ENCODE measurements at regions not wholly inside any gene's neighbourhood (a gene's known extent, or its start where the extent isn't known, plus 50 kb on each side); places are given as distances from the start of the nearest gene placed in this dataset.

GRCh38 chr5:68557162-68557936 is 341.8 kb downstream of the PIK3R1 start:
- H3K4me1 Mint-ChIP-seq (ENCODE audit: low read depth), result no peaks in the 10 kb centered on the region
- ChIA-PET POLR2A (no interaction called here), CTCF (no interaction called here)
- no peaks in the 10 kb centered on the region for H3K9me3 Mint-ChIP-seq
- no peak for DNase-seq
- no peak for TF ChIP-seq CTCF (IDR thresholded peaks at IDR 0.05)
- no peak overlapping the region for H3K4me3 Mint-ChIP-seq
- no peaks in the 10 kb centered on the region for H3K27me3 ChIP-seq (ENCODE audit: control insufficient read depth in 1 of 2, insufficient read depth in 2 of 2, low read length in 2 of 2)
- ATAC-seq (ENCODE audit: poor library complexity), result no peak
- no peak overlapping the region for H3K27ac Mint-ChIP-seq
- H3K4me1 ChIP-seq (ENCODE audit: insufficient read depth, low read length), result no peaks in the 10 kb centered on the region
- no peak overlapping the region for H3K4me3 ChIP-seq (ENCODE audit: low read length)
- no peak overlapping the region for H3K27ac ChIP-seq (ENCODE audit: low read depth in 1 of 2, low read length in 2 of 2)
- H3K36me3 Mint-ChIP-seq (ENCODE audit: low read depth), result no peaks in the 10 kb centered on the region
- no peaks in the 10 kb centered on the region for H3K36me3 ChIP-seq (ENCODE audit: insufficient read depth, low read length)
- intact Hi-C loops (cut with DNase I, micrococcal nuclease), result no loop called here
- no peaks in the 10 kb centered on the region for H3K9me3 ChIP-seq (ENCODE audit: control insufficient read depth in 1 of 2, insufficient read depth in 1 of 2, low read length in 2 of 2)
- no peaks in the 10 kb centered on the region for H3K27me3 Mint-ChIP-seq

- H3K4me3 ChIP-seq (ENCODE audit: low read length), result no peak overlapping the region
- no peak for ATAC-seq (ENCODE audit: poor library complexity)
- TF ChIP-seq CTCF (IDR thresholded peaks at IDR 0.05), result no peak
- H3K4me1 ChIP-seq (ENCODE audit: insufficient read depth, low read length), result no peaks in the 10 kb centered on the region
- Mint-ChIP-seq H3K27me3 (no peaks in the 10 kb centered on the region), H3K4me3 (no peak overlapping the region), H3K36me3 (ENCODE audit: low read depth) (no peaks in the 10 kb centered on the region), H3K27ac (no peak overlapping the region), H3K4me1 (ENCODE audit: low read depth) (no peaks in the 10 kb centered on the region), H3K9me3 (peaks cover 5% of the 10 kb centered on the region)
- DNase-seq, result no peak
- H3K27ac ChIP-seq (ENCODE audit: low read depth in 1 of 2, low read length in 2 of 2), result no peak overlapping the region
- no peaks in the 10 kb centered on the region for H3K36me3 ChIP-seq (ENCODE audit: insufficient read depth, low read length)
- intact Hi-C loops (cut with DNase I, micrococcal nuclease), result no loop called here
- H3K27me3 ChIP-seq (ENCODE audit: control insufficient read depth in 1 of 2, insufficient read depth in 2 of 2, low read length in 2 of 2), result peaks cover 0 to 3% of the 10 kb centered on the region in 2 experiments
- ChIA-PET CTCF (no interaction called here), POLR2A (no interaction called here)
- peaks cover 5 to 6% of the 10 kb centered on the region in 2 experiments for H3K9me3 ChIP-seq (ENCODE audit: control insufficient read depth in 1 of 2, insufficient read depth in 1 of 2, low read length in 2 of 2)
Observed at GRCh38 chr5:68562308-68562707, 346.8 kb downstream of the PIK3R1 start.

- no peak overlapping the region for H3K27ac ChIP-seq (ENCODE audit: low read depth in 1 of 2, low read length in 2 of 2)
- CTCF ChIA-PET, result interaction anchor here (1.4 kb wide), 1 partner anchor 10 kb away, joined by 3 read pairs; no protein-coding TSS in a partner anchor
- H3K27me3 Mint-ChIP-seq, result no peaks in the 10 kb centered on the region
- no peak for TF ChIP-seq CTCF (IDR thresholded peaks at IDR 0.05)
- no peak overlapping the region for H3K4me3 Mint-ChIP-seq
- no peak overlapping the region for H3K4me3 ChIP-seq (ENCODE audit: low read length)
- no peaks in the 10 kb centered on the region for H3K4me1 ChIP-seq (ENCODE audit: insufficient read depth, low read length)
- H3K9me3 ChIP-seq (ENCODE audit: control insufficient read depth in 1 of 2, insufficient read depth in 1 of 2, low read length in 2 of 2), result peaks cover 5 to 6% of the 10 kb centered on the region in 2 experiments
- DNase-seq (no peak), ATAC-seq (ENCODE audit: poor library complexity) (no peak)
- no peaks in the 10 kb centered on the region for H3K36me3 Mint-ChIP-seq (ENCODE audit: low read depth)
- peaks cover 0 to 3% of the 10 kb centered on the region in 2 experiments for H3K27me3 ChIP-seq (ENCODE audit: control insufficient read depth in 1 of 2, insufficient read depth in 2 of 2, low read length in 2 of 2)
- POLR2A ChIA-PET, result no interaction called here
- no peaks in the 10 kb centered on the region for H3K36me3 ChIP-seq (ENCODE audit: insufficient read depth, low read length)
- no peaks in the 10 kb centered on the region for H3K4me1 Mint-ChIP-seq (ENCODE audit: low read depth)
- peaks cover 6% of the 10 kb centered on the region for H3K9me3 Mint-ChIP-seq
- intact Hi-C loops (cut with DNase I, micrococcal nuclease), result no loop called here
- H3K27ac Mint-ChIP-seq, result no peak overlapping the region
Observed at GRCh38 chr5:68565427-68565826, 349.9 kb downstream of the PIK3R1 start.

Measured in CD4-positive, alpha-beta T cell (primary cell).